Ovary (tissue), 3 donors: ENCODE measurements at regions not wholly inside any gene's neighbourhood (a gene's known extent, or its start where the extent isn't known, plus 50 kb on each side); places are given as distances from the start of the nearest gene placed in this dataset.

ENCODE experiments used
- CTCF ChIP-seq, 3 donors: fragments of 450-650 bp in 2 of 3; fragments of 200-600 bp in 1 of 3; IDR thresholded peaks; one replicate each; pipeline versions ENCODE4 v1.5.1 to v1.8.0; 2016 to 2022; ENCODE audit warnings: antibody characterized with exemption in 3 of 3, mild to moderate bottlenecking in 1 of 3
- POLR2A ChIP-seq: fragments of 450-650 bp; IDR thresholded peaks from one replicate; pipeline ENCODE4 v1.6.1; 2017; ENCODE audit warnings: antibody characterized with exemption, mild to moderate bottlenecking, moderate library complexity
- donor health status: DM: no; HTN: no; CAD: no.

GRCh38 chr12:92650228-92650822 lies 52.5 kb upstream of the PLEKHG7 start:
- no peak for TF ChIP-seq CTCF (IDR thresholded peaks at IDR 0.05)
- TF ChIP-seq POLR2A: no peak
